HG03280 (cell line): ENCODE measurements at regions not wholly inside any gene's neighbourhood (a gene's known extent, or its start where the extent isn't known, plus 50 kb on each side); places are given as distances from the start of the nearest gene placed in this dataset.
"Not testable (repeated sequence)": the region's sequence is repeated elsewhere in the genome, so short reads cannot be mapped to it uniquely, and the experiment has no call there.

ENCODE experiments used
- ATAC-seq: cut with Tn5 transposase; IDR thresholded peaks from one replicate; pipeline ENCODE4 v1.9.1; 2021; ENCODE audit warnings: mild to moderate bottlenecking, moderate library complexity; ENCODE audit not compliant: unreplicated experiment

- ATAC-seq: not testable (repeated sequence)
Observed at GRCh38 chr11:100409267-100409666, 277.8 kb upstream of the ARHGAP42 start.

GRCh38 chr11:100419518-100419917 is 267.6 kb upstream of the ARHGAP42 start:
- no peak for ATAC-seq

- no peak for ATAC-seq
Observed at GRCh38 chr11:100434821-100435641, 252.1 kb upstream of the ARHGAP42 start.

- no peak for ATAC-seq
Observed at GRCh38 chr11:100438376-100438775, 248.7 kb upstream of the ARHGAP42 start.

GRCh38 chr11:100441086-100441485 is 246.0 kb upstream of the ARHGAP42 start:
- no peak for ATAC-seq

GRCh38 chr11:100442017-100442416 is 245.1 kb upstream of the ARHGAP42 start:
- ATAC-seq: no peak

GRCh38 chr11:100445231-100445735 is 241.8 kb upstream of the ARHGAP42 start:
- no peak for ATAC-seq

- ATAC-seq: not testable (repeated sequence)
Observed at GRCh38 chr11:100451801-100452460, 235.2 kb upstream of the ARHGAP42 start.

- no peak for ATAC-seq
Observed at GRCh38 chr11:100459811-100460210, 227.3 kb upstream of the ARHGAP42 start.

- no peak for ATAC-seq
Observed at GRCh38 chr11:100460426-100460825, 226.7 kb upstream of the ARHGAP42 start.

- ATAC-seq: no peak
Observed at GRCh38 chr11:100467821-100468508, 219.1 kb upstream of the ARHGAP42 start.

- ATAC-seq: no peak
Observed at GRCh38 chr11:100469835-100470234, 217.3 kb upstream of the ARHGAP42 start.

GRCh38 chr11:100472727-100473389 is 214.2 kb upstream of the ARHGAP42 start:
- ATAC-seq: no peak

- no peak for ATAC-seq
Observed at GRCh38 chr11:100473390-100473740, 213.7 kb upstream of the ARHGAP42 start.

- ATAC-seq: no peak
Observed at GRCh38 chr11:100484948-100485347, 202.1 kb upstream of the ARHGAP42 start.

GRCh38 chr11:100498780-100499179 is 188.3 kb upstream of the ARHGAP42 start:
- ATAC-seq: no peak

GRCh38 chr11:100501450-100501849 is 185.6 kb upstream of the ARHGAP42 start:
- no peak for ATAC-seq

- no peak for ATAC-seq
Observed at GRCh38 chr11:100512475-100512874, 174.6 kb upstream of the ARHGAP42 start.

GRCh38 chr11:100515087-100515486 is 172.0 kb upstream of the ARHGAP42 start:
- no peak for ATAC-seq

GRCh38 chr11:100525197-100525596 is 161.9 kb upstream of the ARHGAP42 start:
- ATAC-seq: no peak

GRCh38 chr11:100525635-100526034 is 161.5 kb upstream of the ARHGAP42 start:
- ATAC-seq: no peak
